ENCODE measurements at regions not wholly inside any gene's neighbourhood (a gene's known extent, or its start where the extent isn't known, plus 50 kb on each side); places are given as distances from the start of the nearest gene placed in this dataset.

DNA sequence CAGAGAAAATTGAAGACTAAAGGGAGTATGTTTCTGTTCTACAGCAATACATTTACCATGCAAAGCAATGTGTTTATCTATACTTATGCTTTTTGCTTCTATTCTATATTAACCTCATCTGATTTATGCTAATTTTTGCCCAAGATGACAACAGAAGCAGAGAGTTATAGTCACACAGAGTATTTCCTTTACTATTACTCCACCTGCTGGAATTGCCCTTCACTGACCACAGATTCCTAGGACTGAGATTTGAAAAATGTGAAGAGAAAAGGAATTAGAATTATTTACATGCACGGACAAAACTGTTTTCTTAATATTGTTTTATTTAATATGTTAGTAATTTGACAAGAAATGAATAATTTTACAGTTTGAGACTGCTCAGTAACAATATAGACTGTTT lies 745.6 kb downstream of the VGLL3 start:
- TF ChIP-seq, protein P1, sequence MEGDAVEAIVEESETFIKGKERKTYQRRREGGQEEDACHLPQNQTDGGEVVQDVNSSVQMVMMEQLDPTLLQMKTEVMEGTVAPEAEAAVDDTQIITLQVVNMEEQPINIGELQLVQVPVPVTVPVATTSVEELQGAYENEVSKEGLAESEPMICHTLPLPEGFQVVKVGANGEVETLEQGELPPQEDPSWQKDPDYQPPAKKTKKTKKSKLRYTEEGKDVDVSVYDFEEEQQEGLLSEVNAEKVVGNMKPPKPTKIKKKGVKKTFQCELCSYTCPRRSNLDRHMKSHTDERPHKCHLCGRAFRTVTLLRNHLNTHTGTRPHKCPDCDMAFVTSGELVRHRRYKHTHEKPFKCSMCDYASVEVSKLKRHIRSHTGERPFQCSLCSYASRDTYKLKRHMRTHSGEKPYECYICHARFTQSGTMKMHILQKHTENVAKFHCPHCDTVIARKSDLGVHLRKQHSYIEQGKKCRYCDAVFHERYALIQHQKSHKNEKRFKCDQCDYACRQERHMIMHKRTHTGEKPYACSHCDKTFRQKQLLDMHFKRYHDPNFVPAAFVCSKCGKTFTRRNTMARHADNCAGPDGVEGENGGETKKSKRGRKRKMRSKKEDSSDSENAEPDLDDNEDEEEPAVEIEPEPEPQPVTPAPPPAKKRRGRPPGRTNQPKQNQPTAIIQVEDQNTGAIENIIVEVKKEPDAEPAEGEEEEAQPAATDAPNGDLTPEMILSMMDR (IDR thresholded peaks at IDR 0.05; ENCODE audit: low read depth, low read length) = peak; percentile 64
- TF ChIP-seq EZH2phosphoT487 (IDR thresholded peaks at IDR 0.05; ENCODE audit: low read depth) = no peak
